ENCODE measurements at regions not wholly inside any gene's neighbourhood (a gene's known extent, or its start where the extent isn't known, plus 50 kb on each side); places are given as distances from the start of the nearest gene placed in this dataset.

DNA sequence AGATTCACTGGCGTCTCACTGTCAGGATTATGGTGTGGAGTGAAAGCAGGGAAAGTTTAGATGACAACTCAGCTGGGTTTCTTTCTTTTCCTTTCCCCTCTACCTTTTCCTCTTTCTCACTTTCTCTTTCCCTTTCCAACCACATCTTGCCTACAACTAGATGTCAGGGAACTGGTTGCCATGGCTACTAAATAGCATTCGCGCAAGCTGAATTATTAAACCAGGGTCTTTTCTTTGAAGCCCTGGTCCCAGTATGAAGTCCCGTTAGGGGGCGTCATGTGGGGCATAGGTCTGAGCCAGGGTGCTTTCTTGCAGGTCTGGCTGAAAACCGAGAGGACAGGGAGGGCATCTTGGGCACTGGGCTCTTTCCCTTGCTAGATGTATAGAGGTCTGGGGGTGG, 168.4 kb upstream of the CACNA1E start (continued):
- TF ChIP-seq, protein P1, sequence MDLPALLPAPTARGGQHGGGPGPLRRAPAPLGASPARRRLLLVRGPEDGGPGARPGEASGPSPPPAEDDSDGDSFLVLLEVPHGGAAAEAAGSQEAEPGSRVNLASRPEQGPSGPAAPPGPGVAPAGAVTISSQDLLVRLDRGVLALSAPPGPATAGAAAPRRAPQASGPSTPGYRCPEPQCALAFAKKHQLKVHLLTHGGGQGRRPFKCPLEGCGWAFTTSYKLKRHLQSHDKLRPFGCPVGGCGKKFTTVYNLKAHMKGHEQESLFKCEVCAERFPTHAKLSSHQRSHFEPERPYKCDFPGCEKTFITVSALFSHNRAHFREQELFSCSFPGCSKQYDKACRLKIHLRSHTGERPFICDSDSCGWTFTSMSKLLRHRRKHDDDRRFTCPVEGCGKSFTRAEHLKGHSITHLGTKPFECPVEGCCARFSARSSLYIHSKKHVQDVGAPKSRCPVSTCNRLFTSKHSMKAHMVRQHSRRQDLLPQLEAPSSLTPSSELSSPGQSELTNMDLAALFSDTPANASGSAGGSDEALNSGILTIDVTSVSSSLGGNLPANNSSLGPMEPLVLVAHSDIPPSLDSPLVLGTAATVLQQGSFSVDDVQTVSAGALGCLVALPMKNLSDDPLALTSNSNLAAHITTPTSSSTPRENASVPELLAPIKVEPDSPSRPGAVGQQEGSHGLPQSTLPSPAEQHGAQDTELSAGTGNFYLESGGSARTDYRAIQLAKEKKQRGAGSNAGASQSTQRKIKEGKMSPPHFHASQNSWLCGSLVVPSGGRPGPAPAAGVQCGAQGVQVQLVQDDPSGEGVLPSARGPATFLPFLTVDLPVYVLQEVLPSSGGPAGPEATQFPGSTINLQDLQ (CRISPR knock-in tag; IDR thresholded peaks at IDR 0.05) = no peak
- TF ChIP-seq KAT2B (IDR thresholded peaks at IDR 0.05; ENCODE audit: borderline replicate concordance, low read depth, low read length) (no peak), ZNF138 (CRISPR knock-in tag; IDR thresholded peaks at IDR 0.05; ENCODE audit: low read depth) (no peak), BRCA1 (CRISPR knock-in tag; IDR thresholded peaks at IDR 0.05) (no peak), ARNT (IDR thresholded peaks at IDR 0.05) (no peak), E2F2 (CRISPR knock-in tag; IDR thresholded peaks at IDR 0.05; ENCODE audit: borderline replicate concordance) (no peak), GABPA (IDR thresholded peaks at IDR 0.05; ENCODE audit: low read depth, low read length) (no peak), GABPA (CRISPR knock-in tag; IDR thresholded peaks at IDR 0.05; ENCODE audit: low read depth) (no peak)
- TF ChIP-seq, protein P2, sequence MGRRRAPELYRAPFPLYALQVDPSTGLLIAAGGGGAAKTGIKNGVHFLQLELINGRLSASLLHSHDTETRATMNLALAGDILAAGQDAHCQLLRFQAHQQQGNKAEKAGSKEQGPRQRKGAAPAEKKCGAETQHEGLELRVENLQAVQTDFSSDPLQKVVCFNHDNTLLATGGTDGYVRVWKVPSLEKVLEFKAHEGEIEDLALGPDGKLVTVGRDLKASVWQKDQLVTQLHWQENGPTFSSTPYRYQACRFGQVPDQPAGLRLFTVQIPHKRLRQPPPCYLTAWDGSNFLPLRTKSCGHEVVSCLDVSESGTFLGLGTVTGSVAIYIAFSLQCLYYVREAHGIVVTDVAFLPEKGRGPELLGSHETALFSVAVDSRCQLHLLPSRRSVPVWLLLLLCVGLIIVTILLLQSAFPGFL (CRISPR knock-in tag; IDR thresholded peaks at IDR 0.05) = no peak
- TF ChIP-seq, protein P3, sequence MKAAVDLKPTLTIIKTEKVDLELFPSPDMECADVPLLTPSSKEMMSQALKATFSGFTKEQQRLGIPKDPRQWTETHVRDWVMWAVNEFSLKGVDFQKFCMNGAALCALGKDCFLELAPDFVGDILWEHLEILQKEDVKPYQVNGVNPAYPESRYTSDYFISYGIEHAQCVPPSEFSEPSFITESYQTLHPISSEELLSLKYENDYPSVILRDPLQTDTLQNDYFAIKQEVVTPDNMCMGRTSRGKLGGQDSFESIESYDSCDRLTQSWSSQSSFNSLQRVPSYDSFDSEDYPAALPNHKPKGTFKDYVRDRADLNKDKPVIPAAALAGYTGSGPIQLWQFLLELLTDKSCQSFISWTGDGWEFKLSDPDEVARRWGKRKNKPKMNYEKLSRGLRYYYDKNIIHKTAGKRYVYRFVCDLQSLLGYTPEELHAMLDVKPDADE (CRISPR knock-in tag; IDR thresholded peaks at IDR 0.05) = no peak
